ENCODE measurements at regions not wholly inside any gene's neighbourhood (a gene's known extent, or its start where the extent isn't known, plus 50 kb on each side); places are given as distances from the start of the nearest gene placed in this dataset.
"Not testable (repeated sequence)": the region's sequence is repeated elsewhere in the genome, so short reads cannot be mapped to it uniquely, and the experiment has no call there.

DNA sequence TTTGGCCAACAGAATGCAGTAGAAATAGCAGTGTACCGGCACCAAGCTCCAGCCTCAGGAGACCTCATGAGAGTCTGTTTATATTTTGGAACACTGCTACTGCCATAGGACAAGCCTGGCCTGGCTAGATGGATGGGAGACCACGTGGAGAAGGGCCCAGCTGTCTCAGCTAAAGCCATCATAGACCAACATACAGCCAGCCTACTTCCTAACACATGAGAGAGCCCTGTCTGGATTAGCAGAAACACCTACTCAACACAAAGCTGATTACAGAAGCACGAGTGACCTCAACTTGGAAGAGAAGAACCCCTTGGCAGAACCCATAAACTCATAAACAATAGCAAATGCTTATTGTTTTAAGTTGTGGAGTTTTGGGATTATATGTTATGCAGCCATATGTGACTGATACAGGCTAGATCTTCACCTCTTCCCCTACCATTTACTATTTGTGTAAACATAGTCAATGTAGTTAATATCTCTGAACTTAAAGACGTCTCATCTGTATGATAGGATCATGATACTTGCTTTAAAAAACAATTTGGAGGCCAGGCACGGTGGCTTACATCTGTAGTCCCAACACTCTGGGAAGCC is 199.4 kb upstream of the ZNF217 start:
- no peak for DNase-seq

- no peak for DNase-seq
Measured at GRCh38 chr20:53789989-53790675, 196.5 kb upstream of the ZNF217 start.

- no peak for DNase-seq
Measured at GRCh38 chr20:53788253-53789022, 194.8 kb upstream of the ZNF217 start.

DNA sequence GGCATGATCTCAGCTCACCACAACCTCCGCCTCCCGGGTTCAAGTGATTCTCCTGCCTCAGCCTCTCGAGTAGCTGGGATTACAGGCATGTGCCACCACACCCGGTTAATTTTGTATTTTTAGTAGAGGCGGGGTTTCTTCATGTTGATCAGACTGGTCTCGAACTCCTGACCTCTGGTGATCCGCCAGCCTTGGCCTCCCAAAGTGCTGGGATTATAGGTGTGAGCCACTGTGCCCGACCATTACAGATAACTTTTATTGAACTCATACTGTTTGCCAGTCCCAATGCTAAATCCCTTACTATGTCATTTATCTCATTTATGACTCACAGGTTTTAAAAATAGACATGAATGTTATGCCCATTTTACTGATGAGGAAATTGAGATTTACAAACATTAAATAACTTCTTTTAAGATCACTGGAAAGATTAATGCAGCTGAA is 193.9 kb upstream of the ZNF217 start:
- not testable (repeated sequence) for DNase-seq

GRCh38 chr20:53786445-53787267 is 193.0 kb upstream of the ZNF217 start:
- DNase-seq = no peak

DNA sequence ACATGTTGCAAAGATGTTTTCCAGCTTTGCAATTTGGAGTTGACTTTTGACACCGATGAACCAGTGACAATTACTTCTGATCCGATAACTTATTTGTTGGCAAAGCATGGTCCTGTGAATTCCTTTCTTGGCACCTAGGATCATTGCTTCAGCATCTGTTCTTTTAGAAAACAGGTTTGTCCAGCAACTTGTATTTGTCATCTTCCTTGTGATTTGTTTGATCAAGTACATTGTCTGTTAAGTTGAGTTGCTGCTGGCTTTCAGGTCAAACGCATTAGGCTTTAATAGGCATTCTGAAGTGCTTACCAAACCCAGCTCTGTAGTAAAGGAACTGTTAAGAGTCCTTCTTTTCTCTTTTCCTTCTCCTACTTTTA is 192.4 kb upstream of the ZNF217 start:
- no peak for DNase-seq

DNA sequence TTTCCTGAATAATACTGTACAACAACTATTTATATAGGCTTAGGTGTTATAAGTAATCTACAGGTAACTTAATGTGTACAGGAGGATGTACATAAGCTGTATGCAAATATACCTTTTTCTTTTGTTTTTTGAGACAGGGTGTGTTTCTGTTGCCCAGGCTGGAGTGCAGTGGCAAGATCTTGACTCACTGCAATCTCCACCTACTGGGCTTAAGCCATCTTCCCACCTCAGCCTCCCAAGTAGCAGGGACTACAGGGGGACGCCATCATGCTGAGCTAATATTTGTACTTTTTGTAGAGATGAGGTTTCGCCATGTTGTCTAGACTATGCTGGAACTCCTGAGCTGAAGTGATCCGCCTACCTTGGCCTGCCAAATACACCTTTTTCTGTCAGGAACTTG is 191.7 kb upstream of the ZNF217 start:
- no peak for DNase-seq

DNA sequence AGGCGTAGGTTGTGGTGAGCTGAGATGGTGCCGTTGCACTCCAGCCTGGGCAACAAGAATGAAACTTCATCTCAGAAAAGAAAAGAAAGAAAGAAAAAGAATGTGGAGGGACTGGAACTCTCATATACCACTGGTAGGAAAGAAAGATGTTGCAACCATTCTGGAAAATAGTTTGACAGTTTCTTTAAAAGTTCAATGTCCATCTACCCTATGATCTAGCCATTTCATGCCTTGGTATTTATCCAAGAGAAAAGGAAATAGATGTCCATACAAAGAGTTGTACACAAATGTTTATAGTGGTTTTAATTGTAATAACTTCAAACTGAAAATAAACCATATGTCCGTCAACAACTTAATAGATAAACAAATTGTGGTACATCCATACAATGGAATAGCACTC is 190.1 kb upstream of the ZNF217 start:
- no peak for DNase-seq

GRCh38 chr20:53782612-53783246 is 189.1 kb upstream of the ZNF217 start:
- no peak for DNase-seq

- no peak for DNase-seq
Measured at GRCh38 chr20:53779822-53780221, 186.2 kb upstream of the ZNF217 start.

GRCh38 chr20:53778736-53779135 is 185.1 kb upstream of the ZNF217 start:
- DNase-seq = no peak

GRCh38 chr20:53778041-53778516 is 184.4 kb upstream of the ZNF217 start:
- no peak for DNase-seq

DNA sequence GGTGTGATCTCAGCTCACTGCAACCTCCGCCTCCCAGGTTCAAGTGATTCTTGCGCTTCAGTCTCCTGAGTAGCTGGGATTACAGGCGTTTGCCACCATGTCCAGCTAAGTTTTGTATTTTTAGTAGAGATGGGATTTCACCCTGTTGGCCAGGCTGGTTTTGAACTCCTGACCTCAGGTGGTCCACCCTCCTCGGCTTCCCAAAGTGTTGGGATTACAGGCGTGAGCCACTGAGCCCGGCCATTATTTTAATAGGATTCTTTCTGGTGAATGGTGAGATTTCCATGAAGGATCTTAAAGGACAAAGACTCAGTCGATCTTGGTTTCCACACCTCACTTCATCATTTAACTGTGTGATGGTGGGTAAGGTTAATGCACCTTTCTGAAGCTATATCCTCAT is 183.8 kb upstream of the ZNF217 start:
- not testable (repeated sequence) for DNase-seq

GRCh38 chr20:53776858-53777257 is 183.2 kb upstream of the ZNF217 start:
- DNase-seq = no peak

GRCh38 chr20:53774461-53775203 is 181.0 kb upstream of the ZNF217 start:
- DNase-seq = no peak

DNA sequence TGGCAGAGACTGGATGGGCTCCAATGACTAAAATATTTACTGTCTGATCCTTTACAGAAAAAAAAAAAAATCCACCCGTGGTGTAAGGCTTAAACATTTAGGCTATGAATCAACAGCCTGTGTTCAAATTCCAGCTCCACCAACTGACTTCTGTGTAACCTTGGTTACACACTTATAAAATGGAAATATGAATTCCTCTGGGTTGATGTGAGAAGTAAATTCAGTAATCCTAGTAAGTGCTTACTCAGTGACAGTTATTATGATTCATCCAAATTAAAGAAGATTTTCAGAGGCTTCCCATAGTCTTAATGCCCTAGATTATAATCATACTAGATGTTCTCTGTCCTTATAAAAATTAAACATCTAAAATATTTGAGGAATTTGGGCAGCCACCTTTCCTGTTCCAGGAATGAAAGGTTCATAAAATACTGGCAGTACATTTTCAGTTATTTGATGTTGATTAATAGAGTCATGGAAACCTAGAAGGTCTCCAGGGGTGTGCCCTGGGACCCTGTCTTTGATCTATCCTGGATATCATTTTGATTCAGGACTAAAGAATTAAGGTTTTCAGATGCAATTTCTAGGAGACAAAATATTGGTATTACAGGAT is 180.3 kb upstream of the ZNF217 start:
- no peak for DNase-seq

DNA sequence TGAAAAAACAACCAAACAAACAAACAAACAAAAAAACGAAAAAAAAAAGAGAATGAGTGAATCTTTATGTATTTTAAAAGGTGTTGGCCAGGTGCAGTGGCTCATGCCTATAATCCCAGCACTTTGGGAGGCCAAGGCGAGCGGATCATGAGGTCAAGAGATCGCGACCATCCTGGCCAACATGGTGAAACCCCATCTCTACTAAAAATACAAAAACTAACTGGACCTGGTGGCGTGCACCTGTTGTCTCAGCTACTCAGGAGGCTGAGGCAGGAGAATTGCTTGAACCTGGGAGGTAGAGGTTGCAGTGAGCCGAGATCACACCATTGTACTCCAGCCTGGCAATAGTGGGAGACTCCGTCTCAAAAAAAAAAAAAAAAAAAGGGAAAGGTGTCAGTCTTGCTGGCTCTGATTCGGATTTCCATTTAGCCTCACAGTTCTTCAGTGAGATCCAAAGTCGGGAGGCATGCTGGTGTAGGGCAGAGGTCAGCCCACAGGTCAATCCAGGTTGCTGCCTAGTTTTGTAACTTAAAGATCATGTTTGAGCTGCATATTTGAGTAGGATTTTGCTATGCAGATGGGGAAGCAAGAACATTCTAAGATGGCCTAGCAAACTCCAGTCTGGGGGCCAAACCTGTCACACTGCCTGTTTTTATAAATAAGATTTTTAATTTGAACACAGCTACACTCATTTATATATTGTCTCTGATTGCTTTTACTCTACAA is 179.6 kb upstream of the ZNF217 start:
- not testable (repeated sequence) for DNase-seq

DNA sequence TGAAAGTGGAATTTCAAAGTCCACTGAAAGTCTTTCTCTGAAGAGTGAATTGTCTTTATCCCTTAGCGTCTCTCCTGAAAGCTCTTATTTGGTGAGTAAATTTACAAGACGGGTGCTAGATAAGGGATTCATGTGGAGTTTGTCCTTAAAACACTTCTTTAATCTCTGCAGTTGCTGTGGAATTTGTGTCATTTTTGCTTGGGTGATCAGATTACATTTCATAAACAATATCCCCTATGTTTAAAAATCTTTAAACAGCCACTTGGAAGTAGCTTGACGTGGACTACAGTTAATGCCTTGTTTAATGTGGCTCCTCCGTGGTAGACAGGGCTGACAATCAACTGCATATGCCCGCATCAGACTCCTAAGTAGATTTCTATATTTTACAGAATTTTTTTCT is 175.4 kb upstream of the ZNF217 start:
- DNase-seq = no peak

DNA sequence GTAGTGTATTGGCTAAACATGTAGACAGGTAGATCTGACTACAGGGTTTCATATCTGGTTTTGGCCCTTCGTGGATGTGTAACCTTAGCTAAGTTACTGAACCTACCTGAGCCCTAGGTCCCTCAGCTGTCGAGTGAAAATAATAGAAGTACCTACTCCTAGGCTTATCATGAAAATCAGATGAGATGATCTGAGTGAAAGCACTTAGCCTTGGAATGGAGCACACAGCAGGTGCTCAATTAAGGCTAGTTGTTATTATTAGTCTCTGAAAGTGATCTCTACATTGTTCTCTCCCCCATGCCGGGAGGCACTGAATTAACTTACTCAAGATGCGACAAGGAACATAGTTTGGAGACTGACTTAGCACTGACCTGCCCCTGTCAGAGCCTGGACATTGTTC is 174.7 kb upstream of the ZNF217 start:
- no peak for DNase-seq

- no peak for DNase-seq
Measured at GRCh38 chr20:53767206-53767930, 173.7 kb upstream of the ZNF217 start.
